Fibroblast of lung (primary cell): ENCODE measurements at regions not wholly inside any gene's neighbourhood (a gene's known extent, or its start where the extent isn't known, plus 50 kb on each side); places are given as distances from the start of the nearest gene placed in this dataset.

Experiments used
- DNase-seq, 2 donors: peaks; one replicate each; pipeline versions ENCODE4 v3.0.0 to v3.0.0-alpha.2; 2010; ENCODE audit warnings: low read depth in 2 of 2
- H2AFZ ChIP-seq: 2 replicates; pipeline ENCODE4 v1.5.1; 2012; ENCODE audit warnings: low read length, control low read depth, inconsistent platforms
- H3K27ac ChIP-seq: 2 replicates; pipeline ENCODE4 v1.5.1; 2011; ENCODE audit warnings: low read length, control low read depth; ENCODE audit not compliant: insufficient read depth
- H3K27me3 ChIP-seq: 2 replicates; pipeline ENCODE4 v1.5.1; 2011; ENCODE audit warnings: mild to moderate bottlenecking, low read length; ENCODE audit not compliant: control insufficient read depth, insufficient read depth
- H3K36me3 ChIP-seq: 2 replicates; pipeline ENCODE4 v1.5.1; 2011; ENCODE audit warnings: low read length; ENCODE audit not compliant: control insufficient read depth, insufficient read depth
- H3K4me1 ChIP-seq: 2 replicates; pipeline ENCODE4 v1.5.1; 2011; ENCODE audit warnings: low read length; ENCODE audit not compliant: control insufficient read depth, insufficient read depth; ENCODE audit errors: extremely low read depth
- H3K4me2 ChIP-seq: 2 replicates; pipeline ENCODE4 v1.5.1; 2011; ENCODE audit warnings: low read length, control low read depth; ENCODE audit not compliant: insufficient read depth; ENCODE audit errors: extremely low read depth
- H3K4me3 ChIP-seq, 4 experiments: fragments of 200-600 bp in 1 of 4; sonication (generic) in 1 of 4; replicated peaks in 1 of 4; 2 replicates each; pipeline ENCODE4 v1.5.1; 2011 to 2016; ENCODE audit warnings: low read length in 4 of 4, low read depth in 3 of 4, mild to moderate bottlenecking in 3 of 4, control low read depth in 2 of 4, inconsistent platforms in 1 of 4, mixed read lengths in 1 of 4; ENCODE audit not compliant: insufficient read depth in 1 of 4; ENCODE audit errors: control extremely low read depth in 1 of 4
- H3K79me2 ChIP-seq: 2 replicates; pipeline ENCODE4 v1.5.1; 2012; ENCODE audit warnings: mild to moderate bottlenecking, low read length, inconsistent platforms; ENCODE audit not compliant: control insufficient read depth, insufficient read depth
- H3K9ac ChIP-seq: 2 replicates; pipeline ENCODE4 v1.5.1; 2011; ENCODE audit warnings: mild to moderate bottlenecking, low read length, control low read depth; ENCODE audit not compliant: insufficient read depth
- H3K9me3 ChIP-seq: 2 replicates; pipeline ENCODE4 v1.5.1; 2012; ENCODE audit warnings: low read depth, low read length; ENCODE audit not compliant: control insufficient read depth, insufficient read depth
- H4K20me1 ChIP-seq: 2 replicates; pipeline ENCODE4 v1.5.1; 2011; ENCODE audit warnings: low read length; ENCODE audit not compliant: control insufficient read depth, insufficient read depth; ENCODE audit errors: extremely low read depth
- CTCF ChIP-seq, 2 donors: IDR thresholded peaks in 1 of 2; conservative IDR thresholded peaks in 1 of 2; 1 replicate in 1 of 2; 2 replicates in 1 of 2; pipeline ENCODE4 v1.5.1; 2011 to 2012; ENCODE audit warnings: low read length in 2 of 2, control low read depth in 1 of 2, inconsistent platforms in 1 of 2, low read depth in 1 of 2, mild to moderate bottlenecking in 1 of 2
- EZH2 ChIP-seq: IDR thresholded peaks from 2 replicates; pipeline ENCODE4 v1.5.1; 2012; ENCODE audit warnings: low read length, control low read depth, mild to moderate bottlenecking; ENCODE audit errors: missing control alignments

DNA sequence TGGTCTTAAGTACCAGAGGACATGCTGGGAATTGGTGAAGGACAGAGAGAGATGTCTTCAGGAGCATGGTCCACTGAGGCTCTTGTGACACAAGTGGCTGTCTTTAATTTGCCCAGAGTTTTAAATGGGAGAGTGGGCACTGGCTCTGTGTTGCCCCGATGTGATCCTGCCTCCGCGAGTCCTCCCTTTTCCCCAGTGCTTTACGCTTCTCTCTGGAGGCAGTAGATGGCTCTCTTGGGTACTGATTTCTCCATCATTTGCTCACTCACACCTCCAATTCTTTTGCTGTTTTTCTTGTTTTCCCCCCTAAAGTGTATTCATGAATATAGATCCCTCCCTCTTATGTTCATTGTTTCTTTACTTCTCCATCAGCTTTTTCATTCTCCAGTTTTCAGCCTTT lies 74.3 kb downstream of the EMP1 start:
- Histone ChIP-seq H4K20me1 (no peaks in the 10 kb centered on the region), H3K9ac (no peak overlapping the region), H3K9me3 (no peaks in the 10 kb centered on the region), H3K4me2 (no peak overlapping the region), H3K36me3 (no peaks in the 10 kb centered on the region), H3K27me3 (peaks cover 13% of the 10 kb centered on the region), H3K79me2 (no peaks in the 10 kb centered on the region), H2AFZ (no peak overlapping the region), H3K27ac (no peak overlapping the region), H3K4me3 (no peak overlapping the region), H3K4me1 (no peaks in the 10 kb centered on the region)
- DNase-seq, result no peak
- no peak for TF ChIP-seq EZH2
- no peak for TF ChIP-seq CTCF (conservative IDR thresholded peaks at IDR 0.05 in 1 of 2, IDR thresholded peaks at IDR 0.05 in 1 of 2; ENCODE audit: low read depth in 1 of 2, low read length in 2 of 2)
